ENCODE measurements at regions not wholly inside any gene's neighbourhood (a gene's known extent, or its start where the extent isn't known, plus 50 kb on each side); places are given as distances from the start of the nearest gene placed in this dataset.

DNA sequence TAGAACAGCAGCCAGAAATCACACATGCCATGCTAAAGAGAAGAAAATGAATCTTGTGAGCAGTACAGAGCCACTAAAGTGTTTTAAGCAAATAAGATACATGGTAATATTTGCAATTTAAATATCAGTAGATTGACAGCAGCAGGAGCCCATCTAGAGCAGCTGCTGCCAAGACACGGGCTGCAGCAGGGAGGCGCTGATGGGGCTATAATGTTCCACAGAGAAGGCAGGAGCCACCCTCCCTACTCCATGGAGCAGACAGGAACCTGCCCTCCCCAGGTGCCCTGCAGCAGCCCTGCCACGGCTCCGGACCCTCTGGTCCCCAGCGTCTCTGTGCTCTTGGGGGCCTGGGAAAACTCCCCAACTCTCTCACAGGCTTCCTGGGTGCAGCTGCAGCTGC, 224.1 kb upstream of the ISL1 start:
- TF ChIP-seq POLR2A (IDR thresholded peaks at IDR 0.05; ENCODE audit: low read depth, low read length) (no peak), SMAD1 (IDR thresholded peaks at IDR 0.05; ENCODE audit: low read depth, partially characterized antibody) (no peak), NBN (IDR thresholded peaks at IDR 0.05) (no peak)
- TF ChIP-seq, protein P1, sequence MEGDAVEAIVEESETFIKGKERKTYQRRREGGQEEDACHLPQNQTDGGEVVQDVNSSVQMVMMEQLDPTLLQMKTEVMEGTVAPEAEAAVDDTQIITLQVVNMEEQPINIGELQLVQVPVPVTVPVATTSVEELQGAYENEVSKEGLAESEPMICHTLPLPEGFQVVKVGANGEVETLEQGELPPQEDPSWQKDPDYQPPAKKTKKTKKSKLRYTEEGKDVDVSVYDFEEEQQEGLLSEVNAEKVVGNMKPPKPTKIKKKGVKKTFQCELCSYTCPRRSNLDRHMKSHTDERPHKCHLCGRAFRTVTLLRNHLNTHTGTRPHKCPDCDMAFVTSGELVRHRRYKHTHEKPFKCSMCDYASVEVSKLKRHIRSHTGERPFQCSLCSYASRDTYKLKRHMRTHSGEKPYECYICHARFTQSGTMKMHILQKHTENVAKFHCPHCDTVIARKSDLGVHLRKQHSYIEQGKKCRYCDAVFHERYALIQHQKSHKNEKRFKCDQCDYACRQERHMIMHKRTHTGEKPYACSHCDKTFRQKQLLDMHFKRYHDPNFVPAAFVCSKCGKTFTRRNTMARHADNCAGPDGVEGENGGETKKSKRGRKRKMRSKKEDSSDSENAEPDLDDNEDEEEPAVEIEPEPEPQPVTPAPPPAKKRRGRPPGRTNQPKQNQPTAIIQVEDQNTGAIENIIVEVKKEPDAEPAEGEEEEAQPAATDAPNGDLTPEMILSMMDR (IDR thresholded peaks at IDR 0.05 in 2 of 3, conservative IDR thresholded peaks at IDR 0.05 in 1 of 3; ENCODE audit: control insufficient read depth in 2 of 3, extremely low read depth in 1 of 3, insufficient read depth in 1 of 3, low read depth in 3 of 3, low read length in 3 of 3) = no peak
- TF ChIP-seq, protein P2, sequence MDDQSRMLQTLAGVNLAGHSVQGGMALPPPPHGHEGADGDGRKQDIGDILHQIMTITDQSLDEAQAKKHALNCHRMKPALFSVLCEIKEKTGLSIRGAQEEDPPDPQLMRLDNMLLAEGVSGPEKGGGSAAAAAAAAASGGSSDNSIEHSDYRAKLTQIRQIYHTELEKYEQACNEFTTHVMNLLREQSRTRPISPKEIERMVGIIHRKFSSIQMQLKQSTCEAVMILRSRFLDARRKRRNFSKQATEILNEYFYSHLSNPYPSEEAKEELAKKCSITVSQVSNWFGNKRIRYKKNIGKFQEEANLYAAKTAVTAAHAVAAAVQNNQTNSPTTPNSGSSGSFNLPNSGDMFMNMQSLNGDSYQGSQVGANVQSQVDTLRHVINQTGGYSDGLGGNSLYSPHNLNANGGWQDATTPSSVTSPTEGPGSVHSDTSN (IDR thresholded peaks at IDR 0.05; ENCODE audit: insufficient replicate concordance, low read depth, low read length) = no peak
- TF ChIP-seq, protein P3, sequence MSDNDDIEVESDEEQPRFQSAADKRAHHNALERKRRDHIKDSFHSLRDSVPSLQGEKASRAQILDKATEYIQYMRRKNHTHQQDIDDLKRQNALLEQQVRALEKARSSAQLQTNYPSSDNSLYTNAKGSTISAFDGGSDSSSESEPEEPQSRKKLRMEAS (IDR thresholded peaks at IDR 0.05; ENCODE audit: low read depth, low read length) = no peak

All from GM12878 (cell line).